Neural cell (in vitro differentiated cells): ENCODE measurements at regions not wholly inside any gene's neighbourhood (a gene's known extent, or its start where the extent isn't known, plus 50 kb on each side); places are given as distances from the start of the nearest gene placed in this dataset.

Source experiments
- H2AFZ ChIP-seq: fragments of 200-600, 300-800 bp; sonication (generic), shearing (Covaris generic); 2 replicates; pipeline ENCODE4 v1.6.0; 2014; ENCODE audit warnings: low read depth, mild to moderate bottlenecking, antibody characterized with exemption, low read length, moderate library complexity
- H3F3A ChIP-seq: fragments of 200-600 bp; shearing (Covaris generic); 2 replicates; pipeline ENCODE4 v1.6.1; 2016; ENCODE audit warnings: mild to moderate bottlenecking, moderate library complexity, mixed read lengths, antibody characterized with exemption, low read length; ENCODE audit not compliant: insufficient read depth, poor library complexity, severe bottlenecking
- H3K27ac ChIP-seq: fragments of 200-600, 300-800 bp; sonication (generic), shearing (Covaris generic); 2 replicates; pipeline ENCODE4 v1.5.1; 2014; ENCODE audit warnings: mild to moderate bottlenecking, low read length, moderate library complexity
- H3K27me3 ChIP-seq: fragments of 300-800, 200-600 bp; sonication (generic), shearing (Covaris generic); 2 replicates; pipeline ENCODE4 v1.6.0; 2014; ENCODE audit warnings: mild to moderate bottlenecking, low read depth, low read length, moderate library complexity; ENCODE audit not compliant: insufficient read depth
- H3K36me3 ChIP-seq: fragments of 300-800, 200-600 bp; sonication (generic), shearing (Covaris generic); 2 replicates; pipeline ENCODE4 v1.5.1; 2014; ENCODE audit warnings: mild to moderate bottlenecking, antibody characterized with exemption, low read length, moderate library complexity; ENCODE audit not compliant: insufficient read depth
- H3K4me2 ChIP-seq: fragments of 300-800, 200-600 bp; sonication (generic), shearing (Covaris generic); 2 replicates; pipeline ENCODE4 v1.6.0; 2014; ENCODE audit warnings: mild to moderate bottlenecking, low read length
- H3K4me3 ChIP-seq: fragments of 300-800, 200-600 bp; sonication (generic), shearing (Covaris generic); 2 replicates; pipeline ENCODE4 v1.5.1; 2014; ENCODE audit warnings: mild to moderate bottlenecking, low read length, moderate library complexity
- H3K79me2 ChIP-seq: fragments of 200-600 bp; shearing (Covaris generic); replicated peaks from 2 replicates; pipeline ENCODE4 v1.6.0; 2014; ENCODE audit warnings: mild to moderate bottlenecking, low read length, moderate library complexity; ENCODE audit not compliant: insufficient read depth
- H3K9ac ChIP-seq: fragments of 300-800, 200-600 bp; sonication (generic), shearing (Covaris generic); 2 replicates; pipeline ENCODE4 v1.6.1; 2016; ENCODE audit warnings: mild to moderate bottlenecking, low read length, mixed read lengths
- H3K9me2 ChIP-seq: fragments of 200-600 bp; shearing (Covaris generic); 2 replicates; pipeline ENCODE4 v1.6.1; 2016; ENCODE audit warnings: mild to moderate bottlenecking, low read length, mixed read lengths; ENCODE audit not compliant: insufficient read depth
- H3K9me3 ChIP-seq: fragments of 200-600, 300-800 bp; sonication (generic), shearing (Covaris generic); 2 replicates; pipeline ENCODE4 v1.6.1; 2016; ENCODE audit warnings: mild to moderate bottlenecking, mixed run types, low read length, moderate library complexity, mixed read lengths
- H4K20me1 ChIP-seq: fragments of 200-600 bp; shearing (Covaris generic); 2 replicates; pipeline ENCODE4 v1.6.1; 2016; ENCODE audit warnings: mild to moderate bottlenecking, mixed run types; ENCODE audit not compliant: insufficient read depth
- CTCF ChIP-seq: fragments of 450-650 bp; IDR thresholded peaks from 2 replicates; pipeline ENCODE4 v1.5.1; 2014; ENCODE audit warnings: antibody characterized with exemption, mild to moderate bottlenecking, moderate library complexity; ENCODE audit not compliant: poor library complexity, severe bottlenecking
- EP300 ChIP-seq: fragments of 450-650 bp; conservative IDR thresholded peaks from 2 replicates; pipeline ENCODE4 v1.6.1; 2014; ENCODE audit warnings: antibody characterized with exemption, mild to moderate bottlenecking, moderate library complexity; ENCODE audit not compliant: poor library complexity, severe bottlenecking
- EZH2 ChIP-seq: fragments of 200-600, 300-800 bp; shearing (Covaris generic), sonication (generic); IDR thresholded peaks from 2 replicates; pipeline ENCODE4 v1.6.1; 2014; ENCODE audit warnings: antibody characterized with exemption, low read length, borderline replicate concordance, mild to moderate bottlenecking; ENCODE audit not compliant: insufficient read depth, poor library complexity, severe bottlenecking
- MXI1 ChIP-seq: fragments of 450-650 bp; conservative IDR thresholded peaks from 2 replicates; pipeline ENCODE4 v1.6.1; 2014; ENCODE audit warnings: antibody characterized with exemption, mild to moderate bottlenecking; ENCODE audit not compliant: poor library complexity, severe bottlenecking
- POLR2AphosphoS5 ChIP-seq: IDR thresholded peaks from 2 replicates; pipeline ENCODE4 v1.6.1; 2012
- RAD21 ChIP-seq: fragments of 450-650 bp; conservative IDR thresholded peaks from 2 replicates; pipeline ENCODE4 v1.6.1; 2014; ENCODE audit warnings: antibody characterized with exemption, mild to moderate bottlenecking, moderate library complexity
- REST ChIP-seq: IDR thresholded peaks from 2 replicates; pipeline ENCODE4 v1.6.1; 2012; ENCODE audit warnings: borderline replicate concordance
- SMC3 ChIP-seq: fragments of 450-650 bp; conservative IDR thresholded peaks from 2 replicates; pipeline ENCODE4 v1.6.1; 2014; ENCODE audit warnings: antibody characterized with exemption, mild to moderate bottlenecking, moderate library complexity; ENCODE audit not compliant: poor library complexity
- TAF1 ChIP-seq: IDR thresholded peaks from 2 replicates; pipeline ENCODE4 v1.6.1; 2012; ENCODE audit warnings: low read depth

GRCh38 chr5:13536933-13537332 is 407.6 kb downstream of the DNAH5 start:
- no peak overlapping the region for H3K27ac ChIP-seq
- H3K4me3 ChIP-seq: no peak overlapping the region
- H3K4me2 ChIP-seq: no peak overlapping the region

GRCh38 chr5:13533833-13534232 is 410.7 kb downstream of the DNAH5 start:
- H3K9me3 ChIP-seq: no peaks in the 10 kb centered on the region
- TF ChIP-seq RAD21: no peak
- TF ChIP-seq CTCF: no peak
- TF ChIP-seq EZH2: no peak
- no peak for TF ChIP-seq POLR2AphosphoS5
- no peak for TF ChIP-seq TAF1
- no peak for TF ChIP-seq SMC3
- no peak for TF ChIP-seq MXI1
- no peak for TF ChIP-seq EP300

More at GRCh38 chr5:13536933-13537332, 407.6 kb downstream of the DNAH5 start:
- H3K9me2 ChIP-seq: no peaks in the 10 kb centered on the region
- no peak overlapping the region for H2AFZ ChIP-seq
- no peak overlapping the region for H3K9ac ChIP-seq
- no peaks in the 10 kb centered on the region for H3K9me3 ChIP-seq
- no peaks in the 10 kb centered on the region for H3F3A ChIP-seq
- H4K20me1 ChIP-seq: no peaks in the 10 kb centered on the region
- H3K79me2 ChIP-seq: no peaks in the 10 kb centered on the region
- no peaks in the 10 kb centered on the region for H3K27me3 ChIP-seq
- no peaks in the 10 kb centered on the region for H3K36me3 ChIP-seq
- TF ChIP-seq CTCF (no peak), RAD21 (no peak), EZH2 (no peak), REST (no peak)

More at GRCh38 chr5:13533833-13534232, 410.7 kb downstream of the DNAH5 start:
- Histone ChIP-seq H3K27me3 (no peaks in the 10 kb centered on the region), H3K27ac (no peak overlapping the region), H3K4me3 (no peak overlapping the region), H3K9ac (no peak overlapping the region), H3K9me2 (no peaks in the 10 kb centered on the region), H3K4me2 (no peak overlapping the region), H3K36me3 (no peaks in the 10 kb centered on the region), H4K20me1 (no peaks in the 10 kb centered on the region), H3F3A (no peaks in the 10 kb centered on the region), H3K79me2 (no peaks in the 10 kb centered on the region), H2AFZ (no peak overlapping the region)
